ENCODE measurements at regions not wholly inside any gene's neighbourhood (a gene's known extent, or its start where the extent isn't known, plus 50 kb on each side); places are given as distances from the start of the nearest gene placed in this dataset.

GRCh38 chr4:138406876-138407275, 164.7 kb upstream of the SLC7A11 start:
- H3K4me1 ChIP-seq (ENCODE audit: control insufficient read depth in 1 of 2, insufficient read depth in 1 of 2, low read depth in 1 of 2, low read length in 1 of 2): peaks cover 30 to 34% of the 10 kb centered on the region in 2 experiments
- H3K4me3 ChIP-seq (ENCODE audit: low read depth in 1 of 2, low read length in 1 of 2): peak overlapping the region; percentile 33 to 43
- TF ChIP-seq CTCF (IDR thresholded peaks at IDR 0.05): no peak
- H3K36me3 ChIP-seq: no peaks in the 10 kb centered on the region
- peak overlapping the region; percentile 91 for H3K27ac ChIP-seq
- no peaks in the 10 kb centered on the region for H3K27me3 ChIP-seq
- no peaks in the 10 kb centered on the region for H3K9me3 ChIP-seq

- Histone ChIP-seq H3K27me3 (no peaks in the 10 kb centered on the region), H3K4me3 (ENCODE audit: low read depth in 1 of 2, low read length in 1 of 2) (peak overlapping the region in 1 of 2 experiments; percentile 43), H3K27ac (peak overlapping the region; percentile 91), H3K36me3 (no peaks in the 10 kb centered on the region), H3K4me1 (ENCODE audit: control insufficient read depth in 1 of 2, insufficient read depth in 1 of 2, low read depth in 1 of 2, low read length in 1 of 2) (peaks cover 30 to 34% of the 10 kb centered on the region in 2 experiments), H3K9me3 (no peaks in the 10 kb centered on the region)
- TF ChIP-seq CTCF (IDR thresholded peaks at IDR 0.05): no peak
Measured at GRCh38 chr4:138405934-138406567, 163.9 kb upstream of the SLC7A11 start.

GRCh38 chr4:138405466-138405891, 163.3 kb upstream of the SLC7A11 start:
- TF ChIP-seq CTCF (IDR thresholded peaks at IDR 0.05): no peak
- Histone ChIP-seq H3K9me3 (no peaks in the 10 kb centered on the region), H3K36me3 (no peaks in the 10 kb centered on the region), H3K4me3 (ENCODE audit: low read depth in 1 of 2, low read length in 1 of 2) (peak overlapping the region in 1 of 2 experiments; percentile 43), H3K27me3 (no peaks in the 10 kb centered on the region), H3K27ac (peak overlapping the region; percentile 91), H3K4me1 (ENCODE audit: control insufficient read depth in 1 of 2, insufficient read depth in 1 of 2, low read depth in 1 of 2, low read length in 1 of 2) (peaks cover 30 to 35% of the 10 kb centered on the region in 2 experiments)

- Histone ChIP-seq H3K27ac (peak overlapping the region; percentile 91), H3K36me3 (no peaks in the 10 kb centered on the region), H3K4me1 (ENCODE audit: control insufficient read depth in 1 of 2, insufficient read depth in 1 of 2, low read depth in 1 of 2, low read length in 1 of 2) (peaks cover 30 to 42% of the 10 kb centered on the region in 2 experiments), H3K9me3 (no peaks in the 10 kb centered on the region), H3K27me3 (no peaks in the 10 kb centered on the region), H3K4me3 (ENCODE audit: low read depth in 1 of 2, low read length in 1 of 2) (no peak overlapping the region)
- no peak for TF ChIP-seq CTCF (IDR thresholded peaks at IDR 0.05)
Measured at GRCh38 chr4:138404801-138405200, 162.7 kb upstream of the SLC7A11 start.

- H3K27ac ChIP-seq: no peak overlapping the region
- no peaks in the 10 kb centered on the region for H3K27me3 ChIP-seq
- peaks cover 30 to 43% of the 10 kb centered on the region in 2 experiments for H3K4me1 ChIP-seq (ENCODE audit: control insufficient read depth in 1 of 2, insufficient read depth in 1 of 2, low read depth in 1 of 2, low read length in 1 of 2)
- TF ChIP-seq CTCF (IDR thresholded peaks at IDR 0.05): no peak
- no peak overlapping the region for H3K4me3 ChIP-seq (ENCODE audit: low read depth in 1 of 2, low read length in 1 of 2)
- H3K36me3 ChIP-seq: no peaks in the 10 kb centered on the region
- H3K9me3 ChIP-seq: no peaks in the 10 kb centered on the region
Measured at GRCh38 chr4:138404251-138404650, 162.1 kb upstream of the SLC7A11 start.
